K562 (cell line): ENCODE measurements at regions not wholly inside any gene's neighbourhood (a gene's known extent, or its start where the extent isn't known, plus 50 kb on each side); places are given as distances from the start of the nearest gene placed in this dataset.

Experiments used
- ATAC-seq: fragments of 200-7000 bp; cut with Tn5 transposase; 3 replicates; pipeline ENCODE4 v1.9.1; 2020; ENCODE audit warnings: moderate library complexity
- BruUV-seq: library from RNA; stranded (reverse); fragments of 400-500 nt; replicated peaks from 2 replicates; lab custom pipeline; 2021; lab: Mats Ljungman, UMichigan
- CTCF ChIA-PET: fragments of 300-600 bp; formaldehyde crosslinking; extraction: SDS; loops from one replicate; lab custom pipeline; 2021; ENCODE audit warnings: low intra/inter-chr PET ratio; lab: Yijun Ruan, JAX
- POLR2A ChIA-PET: fragments of 300-600, 350-650 bp; sonication (Branson Sonifier 250); formaldehyde crosslinking; extraction: SDS; loops from one replicate; lab custom pipeline; 2021; ENCODE audit warnings: antibody characterized with exemption, inconsistent platforms; lab: Yijun Ruan, JAX
- DNase-seq, 4 experiments: peaks; one replicate each; pipeline versions ENCODE4 v3.0.0 to v3.0.0-alpha.2; 2011 to 2018; ENCODE audit warnings: low spot score in 3 of 4, mixed read lengths in 3 of 4; ENCODE audit errors: extremely low read depth in 1 of 4
- FAIRE-seq: peaks from 2 replicates; lab custom pipeline; 2011; peaks lifted over from hg19 to GRCh38; lab: Jason Lieb, UNC
- H2AFZ ChIP-seq: 2 replicates; pipeline ENCODE4 v1.6.0; 2011; ENCODE audit warnings: low read depth, low read length, control low read depth, inconsistent platforms
- H3K27ac ChIP-seq: fragments of 200-600 bp; 3 replicates; pipeline ENCODE4 v1.8.0; 2011; ENCODE audit warnings: low read depth, mild to moderate bottlenecking, control low read depth, inconsistent platforms, low read length, moderate library complexity, mixed read lengths; ENCODE audit errors: extremely low read depth
- H3K27me3 ChIP-seq, 2 experiments: fragments of 300-600 bp in 1 of 2; 2 replicates in 1 of 2; 3 replicates in 1 of 2; pipeline versions ENCODE4 v1.6.0 to v1.8.0; 2011; ENCODE audit warnings: inconsistent platforms in 2 of 2, low read length in 2 of 2, mild to moderate bottlenecking in 1 of 2, mixed read lengths in 1 of 2, moderate library complexity in 1 of 2; ENCODE audit not compliant: control insufficient read depth in 2 of 2, insufficient read depth in 2 of 2
- H3K36me3 ChIP-seq: fragments of 300-600 bp; 3 replicates; pipeline ENCODE4 v1.8.0; 2011; ENCODE audit warnings: mild to moderate bottlenecking, low read length, inconsistent platforms; ENCODE audit not compliant: control insufficient read depth, insufficient read depth
- H3K4me1 ChIP-seq, 2 experiments: fragments of 200-600 bp in 1 of 2; replicated peaks in 1 of 2; 2 replicates in 1 of 2; 3 replicates in 1 of 2; pipeline versions ENCODE4 v1.5.1 to v1.8.0; 2011; ENCODE audit warnings: inconsistent platforms in 2 of 2, low read length in 2 of 2, mild to moderate bottlenecking in 1 of 2, mixed read lengths in 1 of 2, moderate library complexity in 1 of 2; ENCODE audit not compliant: control insufficient read depth in 2 of 2, insufficient read depth in 2 of 2
- H3K4me2 ChIP-seq: 2 replicates; pipeline ENCODE4 v1.6.1; 2011; ENCODE audit warnings: low read length, control low read depth, inconsistent platforms, mixed read lengths; ENCODE audit not compliant: insufficient read depth
- H3K4me3 ChIP-seq: fragments of 200-600 bp; sonication (generic), shearing (Covaris generic); 2 replicates; pipeline ENCODE4 v1.5.1; 2016; ENCODE audit warnings: control low read depth, inconsistent platforms
- H3K79me2 ChIP-seq: fragments of 200-600 bp; 3 replicates; pipeline ENCODE4 v1.8.0; 2011; ENCODE audit warnings: low read length, inconsistent platforms; ENCODE audit not compliant: control insufficient read depth, insufficient read depth
- H3K9ac ChIP-seq, 2 experiments: 2 replicates each; pipeline versions ENCODE4 v1.6.0 to v1.6.1; 2011; ENCODE audit warnings: low read depth in 2 of 2, low read length in 2 of 2, control low read depth in 1 of 2, inconsistent platforms in 1 of 2, mild to moderate bottlenecking in 1 of 2, mixed read lengths in 1 of 2; ENCODE audit not compliant: insufficient read depth in 1 of 2
- H3K9me1 ChIP-seq: one replicate; pipeline ENCODE4 v1.6.0; 2011; ENCODE audit warnings: inconsistent platforms, mild to moderate bottlenecking, low read length, moderate library complexity; ENCODE audit not compliant: control insufficient read depth, insufficient read depth
- H3K9me3 ChIP-seq: replicated peaks from 2 replicates; pipeline ENCODE4 v1.5.1; 2011; ENCODE audit warnings: low read depth, low read length, inconsistent platforms; ENCODE audit not compliant: control insufficient read depth, insufficient read depth
- H4K20me1 ChIP-seq: replicated peaks from 2 replicates; pipeline ENCODE4 v1.6.1; 2011; ENCODE audit warnings: low read length, inconsistent platforms, mixed read lengths; ENCODE audit not compliant: control insufficient read depth, insufficient read depth
- HNRNPL ChIP-seq: fragments of 200-400 bp; formaldehyde crosslinking; IDR thresholded peaks from 2 replicates; pipeline ENCODE4 v1.6.1; 2017; ENCODE audit warnings: low read depth, mild to moderate bottlenecking, low read length
- HSF4 ChIP-seq: fragments of 250-450 bp; sonication (Bioruptor Pico); IDR thresholded peaks from 2 replicates; pipeline ENCODE4 v2.1.2; 2022; ENCODE audit warnings: mild to moderate bottlenecking, moderate library complexity, borderline replicate concordance
- MAZ ChIP-seq, 2 experiments: fragments of 450-650 bp in 1 of 2; sonication (generic) in 1 of 2; formaldehyde crosslinking; IDR thresholded peaks in 1 of 2; conservative IDR thresholded peaks in 1 of 2; 2 replicates each; pipeline versions ENCODE4 v1.4.0 to v1.5.0; 2020; ENCODE audit warnings: mild to moderate bottlenecking in 1 of 2, missing genetic modification reagents in 1 of 2
- MTA1 ChIP-seq: fragments of 450-650 bp; IDR thresholded peaks from 2 replicates; pipeline ENCODE4 v1.6.1; 2017; ENCODE audit warnings: borderline replicate concordance
- ZNF311 ChIP-seq: fragments of 250-450 bp; sonication (Bioruptor Pico); IDR thresholded peaks from 2 replicates; pipeline ENCODE4 v1.4.0; 2020; ENCODE audit warnings: mild to moderate bottlenecking, moderate library complexity
- ZNF507 ChIP-seq: conservative IDR thresholded peaks from 2 replicates; pipeline ENCODE4 v1.6.1; 2017; ENCODE audit warnings: missing genetic modification characterization, missing compliant biosample characterization
- ZNF655 ChIP-seq: fragments of 250-450 bp; sonication (Bioruptor Pico); IDR thresholded peaks from 2 replicates; pipeline ENCODE4 v1.5.0; 2021
- ZNF785 ChIP-seq: fragments of 250-450 bp; sonication (Bioruptor Pico); IDR thresholded peaks from 2 replicates; pipeline ENCODE4 v1.4.0; 2020; ENCODE audit warnings: mild to moderate bottlenecking
- WGBS: fragments of 100-300 bp; shearing (Covaris generic); methylation state at CpG from one replicate; pipeline ENCODE4 v1.1.6; 2016; ENCODE audit warnings: low coverage, mixed read lengths; ENCODE audit not compliant: insufficient coverage; ENCODE audit errors: missing lambda C conversion rate; 5-methylcytosine and 5-hydroxymethylcytosine counted together
- in situ Hi-C: fragments of 300-500 bp; cut with MboI; formaldehyde crosslinking; loops from 4 replicates; pipeline ENCODE4 v1.15.0; 2018; ENCODE audit warnings: inconsistent platforms, mixed read lengths
- intact Hi-C: fragments of 100-400 bp; cut with micrococcal nuclease; formaldehyde crosslinking; loops from 2 replicates; pipeline ENCODE4 v1.14.2; 2022

GRCh38 chr1:207251066-207251465 is 70.4 kb upstream of the CD55 start:
- ChIA-PET CTCF (no interaction called here), POLR2A (no interaction called here)
- WGBS, result 74% methylated on average over 1 of the region's 1 CpG
- Histone ChIP-seq H3K9ac (no peak overlapping the region), H3K27ac (no peak overlapping the region), H3K36me3 (no peaks in the 10 kb centered on the region), H4K20me1 (no peaks in the 10 kb centered on the region), H3K4me1 (no peaks in the 10 kb centered on the region), H2AFZ (no peak overlapping the region), H3K9me3 (no peaks in the 10 kb centered on the region), H3K79me2 (no peaks in the 10 kb centered on the region), H3K9me1 (no peaks in the 10 kb centered on the region), H3K4me2 (no peak overlapping the region), H3K4me3 (no peak overlapping the region), H3K27me3 (no peaks in the 10 kb centered on the region)
- in situ Hi-C loops (no loop called here), intact Hi-C loops (no loop called here)
- ATAC-seq (no peak), DNase-seq (no peak), FAIRE-seq (no peak)
- TF ChIP-seq ZNF311 (CRISPR knock-in tag), result no peak
- TF ChIP-seq MTA1, result no peak
- TF ChIP-seq HNRNPL, result no peak
- TF ChIP-seq HSF4 (CRISPR knock-in tag), result no peak
- no peak for TF ChIP-seq ZNF785 (CRISPR knock-in tag)
- TF ChIP-seq MAZ (CRISPR knock-in tag; conservative IDR thresholded peaks at IDR 0.05 in 1 of 2, IDR thresholded peaks at IDR 0.05 in 1 of 2), result no peak
- BruUV-seq, result no TSS peak

- BruUV-seq, result no TSS peak
- Histone ChIP-seq H3K9ac (no peak overlapping the region), H3K4me2 (no peak overlapping the region), H3K4me1 (no peaks in the 10 kb centered on the region; a peak in 1 of 5 replicates), H4K20me1 (no peaks in the 10 kb centered on the region), H2AFZ (no peak overlapping the region), H3K79me2 (no peaks in the 10 kb centered on the region), H3K9me1 (no peaks in the 10 kb centered on the region), H3K36me3 (no peaks in the 10 kb centered on the region), H3K27me3 (no peaks in the 10 kb centered on the region), H3K4me3 (no peak overlapping the region), H3K9me3 (no peaks in the 10 kb centered on the region), H3K27ac (no peak overlapping the region)
- CTCF ChIA-PET, result no interaction called here
- FAIRE-seq, result no peak
- POLR2A ChIA-PET, result no interaction called here
- in situ Hi-C loops (no loop called here), intact Hi-C loops (no loop called here)
- DNase-seq, result no peak
- WGBS, result 75% methylated on average over 1 of the region's 1 CpG
- TF ChIP-seq ZNF655 (no peak), ZNF507 (tag) (peak; percentile 93)
- no peak for ATAC-seq
These were observed 64.6 kb upstream of the CD55 start for GRCh38 chr1:207256869-207257268.
